ENCODE measurements at regions not wholly inside any gene's neighbourhood (a gene's known extent, or its start where the extent isn't known, plus 50 kb on each side); places are given as distances from the start of the nearest gene placed in this dataset.

- TF ChIP-seq CTCF (conservative IDR thresholded peaks at IDR 0.05 in 1 of 2, IDR thresholded peaks at IDR 0.05 in 1 of 2; ENCODE audit: low read depth in 1 of 2, low read length in 2 of 2) (no peak), EZH2 (IDR thresholded peaks at IDR 0.05; ENCODE audit: low read length, missing control alignments) (no peak)
Measured at GRCh38 chr13:84705982-84706710, 823.9 kb upstream of the SLITRK1 start.
